Muscle of arm (tissue), 1 donor: ENCODE measurements at regions not wholly inside any gene's neighbourhood (a gene's known extent, or its start where the extent isn't known, plus 50 kb on each side); places are given as distances from the start of the nearest gene placed in this dataset.

ENCODE experiments used
- DNase-seq: peaks from one replicate; pipeline ENCODE4 v3.0.0-alpha.2; 2013

DNA sequence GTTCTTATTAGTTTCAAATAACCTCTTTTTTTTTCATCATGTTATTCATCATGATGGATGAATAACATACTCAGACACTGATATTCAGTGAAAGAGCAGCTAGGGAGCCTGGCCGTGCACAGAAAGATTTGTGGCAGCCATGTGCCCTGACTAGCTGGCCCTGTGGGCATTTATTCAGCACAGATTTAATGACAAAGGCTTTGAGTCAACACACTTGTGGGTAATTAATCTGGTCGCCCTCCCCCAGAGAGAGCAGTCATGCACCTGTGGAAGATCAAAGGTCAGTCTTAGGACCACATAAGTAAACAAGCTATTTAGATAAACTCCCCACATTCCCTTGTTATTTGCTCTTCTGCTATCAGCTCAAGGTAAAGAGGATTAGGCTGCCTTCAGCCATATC is 153.2 kb upstream of the HMCN1 start:
- DNase-seq, result no peak

DNA sequence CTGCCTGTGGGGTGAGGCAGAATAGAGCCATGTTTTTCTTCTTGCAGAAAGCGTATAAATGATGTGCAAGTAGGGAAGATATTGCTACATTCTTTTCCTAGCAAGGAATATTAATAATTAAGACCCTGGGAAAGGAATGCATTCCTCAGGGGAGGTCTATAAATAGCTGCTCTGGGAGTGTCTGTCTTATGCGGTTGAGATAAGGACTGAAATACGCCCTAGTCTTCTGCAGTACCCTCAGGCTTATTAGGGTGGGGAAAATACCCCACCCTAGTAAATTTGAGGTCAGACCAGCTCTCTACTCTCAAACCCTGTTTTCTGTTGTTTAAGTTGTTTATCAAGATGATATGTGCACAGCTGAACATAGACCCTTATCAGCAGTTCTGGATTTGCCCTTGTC is 155.9 kb upstream of the HMCN1 start:
- no peak for DNase-seq

DNA sequence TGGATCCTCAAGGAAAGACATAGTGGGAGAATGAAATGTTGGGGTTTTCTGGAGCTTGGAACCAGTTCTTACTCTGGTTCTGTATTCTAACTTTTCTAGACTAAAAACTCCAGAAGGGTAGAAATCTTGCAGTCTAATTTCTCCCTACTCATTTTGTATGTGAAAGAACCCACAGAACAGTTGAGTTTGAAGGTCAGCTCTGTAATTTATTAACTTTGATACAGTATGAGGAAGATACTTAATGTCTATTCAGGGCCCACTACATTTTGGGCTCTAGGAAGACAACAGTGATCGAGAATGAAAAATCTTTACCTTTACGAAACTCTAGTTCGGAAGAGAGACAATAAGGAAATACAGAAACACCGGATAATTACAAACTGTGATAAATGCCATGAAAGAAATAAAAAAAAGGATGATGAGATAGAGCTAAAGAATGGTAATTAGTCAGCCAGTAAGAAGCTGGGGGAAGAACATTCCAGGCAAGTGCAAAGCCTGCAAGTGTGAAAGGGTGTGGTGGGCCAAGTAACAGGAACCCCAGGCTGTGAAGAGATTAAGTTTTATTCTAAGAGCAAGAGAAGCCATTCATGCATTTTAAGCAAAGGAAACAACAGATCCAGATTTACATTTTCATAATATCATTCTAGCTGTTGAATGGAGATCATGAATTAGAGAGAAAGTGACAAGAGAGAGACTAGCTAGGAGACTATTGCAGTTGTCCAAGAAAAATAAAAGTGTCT is 159.9 kb upstream of the HMCN1 start:
- no peak for DNase-seq

DNA sequence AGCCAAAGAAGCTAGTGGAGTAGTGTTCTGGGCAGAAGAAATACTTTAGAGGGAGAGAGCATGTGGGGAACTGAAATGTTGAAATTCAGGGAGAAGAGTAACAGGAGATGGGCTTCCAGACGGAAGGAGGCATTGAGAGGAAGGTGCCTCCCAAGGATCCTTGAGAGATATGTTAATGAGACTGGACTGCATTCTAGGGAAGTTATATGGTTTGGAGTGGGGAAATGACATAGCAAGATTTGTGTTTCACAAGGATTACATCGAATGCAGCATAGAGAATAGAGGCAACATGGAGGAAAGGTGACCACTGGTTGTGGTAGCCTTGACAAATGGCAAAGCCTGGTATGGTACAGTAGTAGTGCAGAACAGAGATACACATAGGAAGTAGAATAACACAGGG is 160.5 kb upstream of the HMCN1 start:
- DNase-seq, result no peak

DNA sequence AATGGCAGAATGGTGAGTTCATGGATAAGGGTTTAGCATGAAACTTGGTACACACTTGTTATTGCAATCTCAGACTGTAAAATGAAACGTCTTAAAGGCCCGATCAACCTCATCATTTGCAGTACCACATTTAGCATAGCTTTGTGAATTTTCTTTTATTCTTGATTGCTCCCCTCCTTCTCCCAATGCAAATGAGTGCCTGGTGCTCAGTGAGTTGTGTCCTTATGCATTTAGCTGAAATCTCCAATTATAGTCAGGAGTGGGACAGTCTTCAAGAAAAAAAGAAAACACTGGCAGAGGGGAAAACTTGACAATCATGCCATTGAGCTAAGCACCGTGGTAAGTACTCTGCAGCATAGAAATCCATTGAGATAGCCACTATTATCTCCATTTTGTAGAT is 161.0 kb upstream of the HMCN1 start:
- no peak for DNase-seq

DNA sequence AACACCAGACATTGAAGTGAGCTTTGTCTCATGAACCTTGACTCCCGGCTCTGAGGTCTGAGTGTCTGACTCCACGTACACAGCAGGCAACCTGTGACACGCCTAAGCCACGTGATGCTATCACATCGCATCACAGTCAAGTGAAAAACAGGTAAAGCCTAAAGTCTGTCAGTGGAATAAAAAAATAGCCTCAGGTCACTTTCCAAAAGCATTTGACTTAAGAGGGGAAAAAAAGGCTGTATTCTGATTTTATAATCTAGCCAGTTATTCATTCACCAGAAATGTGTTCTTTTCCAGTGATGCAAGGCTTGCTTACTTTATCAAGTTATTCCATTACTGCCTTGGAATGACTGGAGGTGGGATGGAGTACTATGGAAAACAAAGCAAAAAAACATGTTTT is 163.2 kb upstream of the HMCN1 start:
- no peak for DNase-seq

DNA sequence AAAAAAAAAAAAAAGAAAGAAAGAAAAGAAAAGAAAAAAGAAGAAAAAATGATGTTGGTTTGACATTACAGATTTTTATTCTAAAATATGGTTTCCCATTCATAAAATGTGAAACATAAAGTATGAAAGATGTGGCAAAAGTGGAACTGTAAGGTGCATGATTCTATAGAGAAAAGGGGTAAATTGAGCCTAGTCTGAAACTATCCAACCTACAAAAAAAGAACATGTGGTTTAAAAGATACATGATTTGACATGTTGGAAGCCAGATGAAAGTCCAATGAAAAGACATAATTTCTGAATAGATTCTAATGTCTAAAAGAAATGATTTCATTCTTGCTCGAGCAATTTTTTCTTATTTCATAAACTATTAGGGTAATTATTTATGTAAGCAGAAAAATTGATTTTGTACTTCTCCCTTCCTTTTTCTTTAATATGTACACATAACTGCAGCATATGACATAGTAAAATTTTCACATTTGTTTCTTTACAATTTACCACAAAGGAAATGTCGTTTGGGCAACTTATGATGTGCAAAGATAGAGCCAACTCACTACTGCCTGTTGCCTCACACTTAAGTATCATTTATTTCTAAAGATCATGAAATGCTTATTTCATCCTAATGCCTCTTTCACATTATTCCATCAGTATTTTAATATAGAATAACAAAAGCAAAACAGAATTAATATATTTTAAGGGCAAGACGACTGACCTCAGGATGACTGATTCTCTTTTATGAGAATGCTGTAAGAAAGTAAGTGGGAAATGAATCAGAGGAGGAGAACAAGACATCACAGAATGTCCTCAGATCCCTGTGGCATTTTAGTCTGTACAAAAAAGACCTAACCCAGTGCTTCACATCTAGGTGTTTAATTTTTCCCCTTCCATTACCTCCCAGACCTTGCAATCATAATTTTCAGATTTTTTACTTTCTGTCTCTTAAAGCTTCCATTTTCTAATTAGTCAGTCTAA is 165.8 kb upstream of the HMCN1 start:
- DNase-seq, result no peak

DNA sequence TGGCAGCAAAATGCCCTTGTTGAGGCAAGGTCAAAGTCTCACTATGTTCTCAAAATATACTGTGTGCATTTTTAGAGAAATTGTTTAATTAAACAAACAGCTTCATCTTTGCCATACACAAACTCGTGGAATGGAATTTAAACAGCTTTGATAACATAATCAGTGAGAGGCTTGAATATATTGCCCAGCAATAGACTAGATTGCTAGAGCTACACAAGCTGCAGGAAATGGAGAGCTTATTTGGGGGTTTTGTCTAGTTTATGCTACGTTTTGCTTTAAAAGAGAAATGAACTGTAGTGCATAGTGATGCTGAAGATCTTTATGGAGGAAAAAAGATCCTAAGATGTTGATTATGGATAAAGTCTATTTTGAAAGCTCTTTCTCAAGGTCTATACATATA is 166.8 kb upstream of the HMCN1 start:
- no peak for DNase-seq

DNA sequence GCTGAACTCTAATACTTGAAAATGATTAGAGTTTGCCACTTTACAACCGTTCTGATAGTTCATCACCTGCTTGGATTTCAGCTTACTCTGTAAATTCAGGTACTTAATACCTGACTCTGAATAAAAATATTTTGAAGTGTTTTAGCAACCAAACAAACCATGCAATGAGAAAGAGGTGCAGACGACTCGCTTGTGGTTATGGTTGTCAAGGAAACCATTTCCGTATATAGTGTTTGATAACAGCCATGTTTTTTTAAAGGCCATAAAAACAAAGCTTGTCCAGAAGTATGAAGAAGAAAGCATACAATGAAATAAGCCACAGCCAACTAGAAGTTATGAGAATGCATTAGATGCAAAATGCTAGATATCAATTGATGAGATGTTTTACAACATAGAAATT is 167.2 kb upstream of the HMCN1 start:
- DNase-seq, result no peak

DNA sequence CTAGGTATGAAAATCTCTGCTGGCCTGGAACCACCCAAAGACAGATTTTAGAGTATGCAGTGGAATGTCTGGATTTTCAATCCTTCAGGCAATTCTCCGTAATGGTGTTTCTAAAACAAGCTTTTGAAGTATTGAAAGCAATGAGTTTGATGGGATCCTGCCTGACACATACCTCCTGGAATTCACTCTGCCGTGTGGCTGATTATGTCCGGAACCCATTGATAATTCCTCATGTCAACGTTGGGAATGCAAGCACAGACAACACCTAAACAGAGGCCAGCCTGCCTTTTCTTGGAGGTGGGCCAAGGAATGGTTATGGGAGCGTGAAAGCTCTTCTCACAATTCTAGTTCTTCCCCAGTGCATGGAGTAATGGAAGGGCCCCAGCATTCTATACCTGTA is 168.9 kb upstream of the HMCN1 start:
- DNase-seq, result no peak

DNA sequence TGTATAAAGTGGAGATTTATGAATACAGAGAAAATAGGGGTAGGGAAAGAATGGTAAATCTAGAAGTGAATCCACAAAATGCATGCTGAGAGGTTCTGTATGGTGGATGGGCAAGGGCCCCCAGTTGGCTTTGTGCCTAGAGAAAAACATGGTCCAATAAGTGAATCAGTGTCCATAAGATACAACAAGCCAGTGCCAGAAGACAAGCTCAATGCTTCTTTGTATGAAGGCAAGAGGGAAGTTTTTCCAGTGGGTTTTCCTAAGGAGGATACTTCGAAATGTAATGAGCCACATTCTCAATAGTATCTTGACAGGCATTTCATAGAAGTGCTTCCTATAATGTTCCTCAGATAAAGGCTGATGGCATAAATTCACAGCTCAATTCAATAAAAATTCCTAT is 169.4 kb upstream of the HMCN1 start:
- DNase-seq, result no peak

DNA sequence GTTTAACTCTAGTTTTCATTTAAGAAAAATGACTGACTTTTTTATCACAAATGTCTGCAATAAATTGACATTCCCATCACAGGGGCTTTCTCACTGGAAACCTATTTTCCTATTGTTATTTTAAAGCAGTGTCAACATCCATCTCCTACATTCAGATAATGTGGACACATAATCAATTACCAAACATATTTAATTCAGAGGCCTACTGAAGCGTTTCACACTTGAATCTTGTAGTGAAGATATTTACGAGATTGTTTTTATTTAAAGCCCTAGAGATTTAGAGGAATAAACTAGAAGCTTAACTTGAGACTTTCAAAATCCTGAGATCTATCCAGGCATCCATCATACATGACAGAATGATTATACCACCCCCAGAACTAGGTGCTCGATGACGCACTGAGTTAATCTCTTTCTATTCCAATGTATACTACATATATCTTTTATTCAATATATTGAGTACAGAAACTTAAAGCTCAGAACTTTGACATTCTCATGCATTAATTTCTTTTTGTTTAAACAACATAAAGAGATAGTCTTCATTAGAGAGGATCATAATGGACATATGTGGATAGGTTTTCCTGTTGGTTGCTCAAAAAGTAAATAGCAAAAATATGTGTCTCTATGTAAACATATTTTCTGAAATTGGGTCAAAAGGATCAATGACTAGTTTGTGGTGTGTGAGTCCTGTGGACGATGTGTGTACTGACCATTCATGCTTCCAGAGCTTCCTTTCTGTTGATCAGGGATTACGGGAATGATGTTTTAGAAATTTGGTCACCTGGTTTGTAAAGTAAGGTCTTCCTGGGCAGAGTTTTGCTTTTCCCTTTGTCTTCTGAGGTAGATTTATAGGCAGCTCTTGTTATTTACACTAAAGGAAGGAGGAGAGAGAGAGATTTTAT is 171.5 kb upstream of the HMCN1 start:
- no peak for DNase-seq

DNA sequence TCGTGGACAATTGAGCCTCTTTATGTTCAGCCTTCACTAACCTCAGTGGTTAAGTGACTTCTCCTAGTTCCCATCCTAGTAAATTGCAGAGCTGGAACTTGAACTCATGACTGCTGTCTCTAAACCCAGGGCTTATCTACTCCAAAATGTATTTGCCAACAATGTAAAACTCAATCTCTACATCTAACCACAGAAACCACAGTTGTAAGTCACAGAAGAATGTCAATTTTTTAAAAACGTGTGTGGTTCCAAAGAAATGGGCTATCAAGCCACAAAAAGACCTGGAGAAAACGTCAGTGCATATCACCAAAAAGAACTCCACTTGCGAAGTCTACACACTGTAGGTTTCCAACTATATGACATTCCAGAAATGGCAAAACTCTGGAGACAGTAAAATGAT is 172.6 kb upstream of the HMCN1 start:
- no peak for DNase-seq

DNA sequence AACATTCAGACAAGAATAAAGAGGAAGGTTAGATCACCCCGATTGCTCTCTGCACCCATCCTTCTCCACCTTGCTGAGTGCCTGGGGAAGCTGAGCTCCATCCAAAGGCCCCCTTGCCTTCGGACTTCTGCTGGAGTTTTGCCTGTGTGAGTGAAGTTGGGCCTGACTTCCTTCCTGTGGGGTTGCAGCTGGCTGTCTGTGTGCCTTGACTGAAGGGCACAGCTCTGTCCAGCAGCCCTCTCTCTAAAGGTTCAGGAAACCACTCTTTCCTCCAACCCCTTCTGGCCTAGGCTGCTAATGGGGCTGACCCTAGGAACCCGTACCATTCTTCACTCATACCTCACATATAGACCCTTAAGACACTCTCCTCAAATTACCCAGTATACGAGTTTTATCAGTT is 173.4 kb upstream of the HMCN1 start:
- DNase-seq, result no peak

DNA sequence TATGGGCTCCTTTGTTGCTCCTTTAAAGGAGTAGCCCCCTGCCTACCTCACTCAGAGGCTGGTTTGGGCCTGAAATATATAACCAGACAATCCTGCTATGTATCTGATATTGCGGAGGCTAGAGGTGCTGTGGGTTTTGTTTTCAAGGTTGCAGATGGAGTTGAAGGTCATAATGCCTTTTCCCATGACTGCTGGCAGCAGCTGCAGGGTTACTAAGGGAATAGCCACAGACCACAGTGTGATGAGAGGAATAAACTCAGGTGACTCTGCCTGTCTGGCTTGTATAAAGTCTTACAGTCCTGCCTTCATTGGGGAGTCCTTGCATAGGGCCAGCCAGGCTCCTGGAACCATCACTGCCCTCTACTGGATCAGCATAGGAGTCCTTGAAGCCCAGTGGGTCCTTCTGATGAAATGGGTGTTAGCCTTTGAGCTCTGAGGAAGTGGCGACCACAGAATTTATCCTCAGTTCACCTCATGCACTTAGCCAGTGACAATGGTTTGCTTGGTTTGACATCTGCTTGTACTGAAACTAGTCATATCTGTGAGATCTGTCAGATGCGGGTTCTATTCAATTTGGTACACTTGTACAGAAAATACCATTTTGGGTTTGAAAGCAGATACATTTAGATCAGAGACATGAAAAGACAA is 174.4 kb upstream of the HMCN1 start:
- DNase-seq, result no peak

DNA sequence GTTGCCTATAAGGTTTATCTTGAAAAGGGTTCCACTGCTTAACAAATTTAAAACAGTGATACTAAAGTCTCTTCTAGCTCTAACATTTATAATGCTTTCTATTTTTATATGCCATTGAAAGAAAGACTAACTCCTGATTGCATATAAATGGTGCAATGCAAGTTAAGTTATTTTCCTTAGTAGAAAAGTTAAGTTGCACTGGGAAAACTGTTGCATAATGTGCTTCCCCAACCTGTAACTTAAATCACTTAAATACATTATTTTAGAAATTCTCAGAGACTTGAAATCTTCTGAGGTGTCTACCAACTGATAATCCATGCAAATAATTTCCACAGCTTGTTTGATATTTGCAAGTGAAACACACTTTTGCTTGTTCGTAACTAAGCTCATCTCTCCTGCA is 175.0 kb upstream of the HMCN1 start:
- DNase-seq, result no peak

DNA sequence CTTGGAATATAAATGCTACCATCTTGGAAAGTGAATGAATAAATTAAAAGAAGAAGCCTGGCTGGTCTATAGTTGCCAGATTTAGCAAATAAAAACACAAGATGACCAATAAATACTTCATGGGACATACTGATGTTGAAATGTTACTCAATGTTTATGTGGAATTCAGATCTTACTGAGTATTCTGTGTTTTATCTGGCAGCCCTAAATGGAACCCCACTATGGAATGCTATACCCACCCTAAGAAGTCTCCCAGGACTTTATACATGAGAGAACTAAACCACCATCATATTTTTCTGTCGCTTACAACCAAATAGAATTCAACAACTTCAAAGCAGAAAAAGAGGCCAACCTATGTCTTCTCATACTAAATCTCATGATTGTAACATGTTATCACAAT is 177.6 kb upstream of the HMCN1 start:
- no peak for DNase-seq

DNA sequence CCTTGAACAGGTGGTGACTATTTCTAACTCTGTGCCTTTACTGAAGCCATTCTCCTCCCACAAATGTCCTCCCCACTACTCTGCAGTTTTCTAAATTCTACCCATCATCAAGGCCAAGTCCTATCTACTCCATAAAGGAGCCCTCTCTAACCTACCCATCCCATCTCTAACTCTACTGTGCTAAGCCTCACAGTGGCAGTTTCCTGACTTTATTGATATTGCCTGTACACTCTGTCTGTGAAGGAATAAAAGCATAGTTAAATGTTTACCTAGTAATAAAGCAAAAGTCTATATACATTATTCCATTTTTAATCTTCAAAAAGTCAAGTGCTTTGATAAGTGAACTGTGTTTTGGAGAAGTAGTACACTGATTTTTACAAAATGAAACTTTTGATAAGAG is 178.4 kb upstream of the HMCN1 start:
- DNase-seq, result no peak

DNA sequence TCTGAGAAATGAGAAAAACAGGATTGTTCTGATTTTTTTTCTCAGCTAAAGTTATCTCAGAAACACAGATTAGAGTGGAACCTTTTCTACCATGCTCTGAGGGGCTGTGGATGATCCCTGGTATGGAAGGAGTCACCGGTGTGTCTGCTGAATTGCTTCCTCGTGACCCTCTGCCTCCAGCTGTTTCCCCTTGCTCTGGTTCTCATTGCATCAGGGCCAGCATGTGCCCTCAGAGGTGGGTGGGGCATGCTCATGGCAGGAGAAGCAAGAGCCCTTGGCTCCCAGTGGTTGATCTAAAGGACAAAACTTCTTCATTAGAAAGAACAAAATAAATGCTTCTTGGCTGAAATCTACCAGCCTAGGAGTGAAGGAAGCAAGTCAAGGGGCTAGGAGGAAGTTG is 183.2 kb upstream of the HMCN1 start:
- DNase-seq, result no peak

DNA sequence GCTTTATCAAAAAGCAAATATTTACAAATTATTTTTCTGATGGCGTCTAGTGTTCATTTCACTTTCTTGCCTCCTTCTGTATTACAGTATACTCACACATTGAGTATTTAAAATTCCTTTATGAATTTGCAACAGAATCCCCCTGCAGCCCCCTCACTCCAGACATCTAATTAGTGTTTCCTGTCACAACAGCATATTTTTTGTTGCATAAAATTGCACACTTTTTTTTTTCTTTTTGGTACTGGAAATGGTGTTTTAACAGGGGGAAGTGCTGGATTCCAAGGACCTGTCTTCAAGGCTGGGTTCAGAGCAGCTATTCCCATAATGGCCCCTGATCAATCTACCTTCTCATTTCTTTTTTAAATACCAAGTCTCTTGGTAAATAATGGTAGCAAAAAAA is 184.3 kb upstream of the HMCN1 start:
- no peak for DNase-seq

DNA sequence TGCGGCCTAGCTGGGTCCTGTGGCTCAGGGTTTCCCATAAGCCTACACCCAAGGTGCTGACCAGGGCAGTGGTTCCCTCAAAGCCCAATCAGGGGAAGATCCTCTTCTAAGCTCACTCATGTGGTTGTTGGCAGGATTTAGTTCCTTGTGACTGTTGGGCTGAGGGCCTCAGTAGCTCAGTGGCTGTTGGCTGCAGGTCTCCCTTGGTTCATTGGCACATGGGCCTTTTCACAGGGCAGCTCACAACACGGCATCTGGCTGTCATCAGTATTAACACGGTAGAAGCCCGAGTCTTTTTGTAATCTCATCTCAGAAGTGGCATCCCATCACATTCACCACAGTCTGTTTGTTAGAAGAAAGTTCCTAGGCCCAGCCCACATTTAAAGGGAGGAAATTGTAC is 188.2 kb upstream of the HMCN1 start:
- DNase-seq, result no peak

DNA sequence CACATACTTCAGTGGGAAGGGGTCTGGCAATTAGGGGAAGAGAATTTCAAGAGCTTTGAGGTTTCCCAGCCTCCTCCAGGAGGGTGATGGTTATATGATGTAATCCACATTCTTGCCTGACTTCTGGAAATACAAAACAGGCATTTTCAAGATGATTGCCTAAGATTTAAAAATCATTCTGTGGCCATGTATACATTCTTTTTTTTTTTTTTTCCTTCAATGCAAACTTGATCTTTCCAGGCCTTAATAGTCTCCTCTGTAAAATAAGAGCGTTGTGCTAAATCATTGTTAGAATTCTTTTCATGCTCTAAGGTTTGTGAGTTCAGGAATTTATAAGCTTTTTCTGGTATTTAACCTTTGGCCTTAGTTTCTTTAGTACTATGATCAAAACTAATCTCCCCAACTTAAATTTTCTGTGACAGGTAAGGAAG is 192.3 kb upstream of the HMCN1 start:
- no peak for DNase-seq
